HG03175 (cell line): ENCODE measurements at regions not wholly inside any gene's neighbourhood (a gene's known extent, or its start where the extent isn't known, plus 50 kb on each side); places are given as distances from the start of the nearest gene placed in this dataset.
"Not testable (repeated sequence)": the region's sequence is repeated elsewhere in the genome, so short reads cannot be mapped to it uniquely, and the experiment has no call there.

ENCODE experiments used
- ATAC-seq: cut with Tn5 transposase; IDR thresholded peaks from one replicate; pipeline ENCODE4 v1.9.1; 2021; ENCODE audit warnings: mild to moderate bottlenecking, moderate library complexity; ENCODE audit not compliant: unreplicated experiment

DNA sequence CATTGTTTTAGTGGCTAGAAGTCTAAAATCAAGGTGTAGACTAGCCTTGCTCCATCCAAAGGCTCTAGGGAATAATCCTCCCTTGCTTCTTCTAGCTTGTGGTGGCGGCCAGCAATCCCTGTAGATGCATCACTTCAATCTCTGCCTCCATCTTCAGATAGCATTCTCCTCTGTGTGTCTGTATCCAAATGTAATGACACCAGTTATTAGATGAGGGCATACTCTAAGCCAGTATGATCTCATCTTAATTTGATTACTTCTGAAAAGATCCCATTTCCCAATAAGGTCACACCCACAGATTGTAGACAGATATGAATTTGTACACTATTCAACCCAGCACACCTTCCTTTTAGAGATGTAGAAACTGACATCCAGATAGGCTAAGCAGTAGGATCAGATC, 334.5 kb upstream of the KCNMB2 start:
- ATAC-seq, result no peak

DNA sequence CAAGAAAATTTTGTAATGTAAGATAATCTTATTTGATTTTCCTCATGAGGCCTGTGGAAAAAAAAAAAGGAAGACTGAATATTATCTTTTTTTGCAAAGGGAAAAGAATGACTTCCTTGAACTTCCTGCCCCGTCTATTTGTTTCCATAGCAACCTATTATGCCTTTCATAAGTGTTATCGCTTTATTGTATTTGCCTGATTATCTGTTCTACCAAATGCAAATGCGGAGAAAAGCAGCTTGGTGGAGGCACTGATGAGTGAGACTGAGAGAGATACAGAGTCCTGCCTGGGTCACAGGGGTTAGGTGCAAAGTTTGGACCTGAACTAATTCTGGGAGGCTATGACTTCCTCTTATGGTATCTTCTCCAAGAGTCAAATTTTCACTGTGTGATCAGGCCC, 334.0 kb upstream of the KCNMB2 start:
- ATAC-seq, result no peak

DNA sequence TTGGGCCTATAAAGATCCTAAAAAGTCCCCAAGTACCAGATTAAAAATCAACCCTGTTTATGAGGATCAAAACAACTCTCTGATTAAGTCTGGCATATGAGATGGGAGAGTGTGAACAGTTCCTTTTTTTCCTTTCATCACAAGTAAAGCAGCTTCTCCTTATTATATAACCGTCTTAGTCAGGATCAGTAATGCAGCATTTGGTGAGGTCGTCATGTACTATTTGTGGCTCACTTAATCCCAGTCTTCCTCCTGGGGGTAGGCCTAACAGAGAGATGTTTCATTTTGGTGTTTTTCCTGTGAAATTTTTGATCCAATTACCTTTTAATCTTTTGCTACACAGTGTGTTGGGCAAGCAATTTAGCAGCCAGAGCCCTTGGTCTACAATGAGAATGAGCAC, 333.1 kb upstream of the KCNMB2 start:
- ATAC-seq, result no peak

DNA sequence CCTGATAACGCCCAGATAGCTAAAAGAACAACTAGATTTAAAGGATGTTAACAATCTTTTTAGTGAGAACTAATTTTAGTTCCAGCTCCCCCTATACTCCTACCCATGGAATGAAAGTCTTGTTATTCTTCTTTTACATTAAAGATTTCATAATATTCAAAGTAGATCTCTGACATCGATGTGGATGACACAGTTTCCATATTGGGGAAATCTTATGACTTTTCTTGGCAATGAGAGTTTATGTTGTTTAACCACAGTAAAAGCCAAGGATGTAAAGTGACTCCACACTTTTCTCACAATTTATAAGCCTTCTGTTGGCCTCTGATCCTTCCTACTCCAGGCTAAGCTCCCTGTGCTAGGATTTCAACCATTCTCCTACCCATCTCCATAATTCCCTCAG, 332.6 kb upstream of the KCNMB2 start:
- ATAC-seq, result no peak

DNA sequence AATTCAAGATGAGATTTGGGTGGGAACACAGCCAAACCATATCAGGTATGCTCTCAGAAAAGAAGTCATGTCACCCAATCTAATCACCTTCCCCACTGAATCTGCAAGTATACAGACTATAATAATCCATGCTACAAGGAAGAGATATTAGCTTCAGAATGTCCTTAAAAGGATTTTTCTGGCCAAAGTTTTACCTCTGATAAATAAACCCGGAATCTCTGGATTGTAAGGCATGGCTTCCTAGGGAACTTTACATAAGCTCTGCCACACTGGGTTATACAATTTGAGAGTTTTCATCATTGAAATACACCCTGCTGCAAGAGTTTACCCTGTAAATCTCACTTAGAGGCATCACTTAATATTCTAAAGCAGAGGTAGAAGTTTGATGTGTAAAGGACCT, 330.5 kb upstream of the KCNMB2 start:
- ATAC-seq, result no peak

DNA sequence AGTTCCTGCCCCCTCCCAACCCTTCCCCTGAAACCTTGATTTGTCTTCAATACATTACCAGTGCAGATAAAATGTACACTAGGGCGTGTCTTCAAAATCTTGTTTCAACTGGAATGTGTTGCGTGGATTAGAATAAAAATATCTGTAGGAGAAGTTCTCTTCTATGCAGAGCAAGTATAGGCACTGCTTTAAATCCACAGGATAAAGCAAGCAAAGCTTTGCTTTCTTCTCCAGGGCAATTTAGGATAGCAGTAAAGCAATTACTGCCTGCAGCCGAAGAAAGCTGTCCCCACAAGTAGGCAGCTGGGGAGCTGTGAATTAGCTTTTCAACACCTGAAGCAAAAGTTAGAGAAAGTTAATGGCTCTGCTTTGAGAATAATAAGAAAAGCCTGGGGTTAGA, 329.7 kb upstream of the KCNMB2 start:
- ATAC-seq, result no peak

DNA sequence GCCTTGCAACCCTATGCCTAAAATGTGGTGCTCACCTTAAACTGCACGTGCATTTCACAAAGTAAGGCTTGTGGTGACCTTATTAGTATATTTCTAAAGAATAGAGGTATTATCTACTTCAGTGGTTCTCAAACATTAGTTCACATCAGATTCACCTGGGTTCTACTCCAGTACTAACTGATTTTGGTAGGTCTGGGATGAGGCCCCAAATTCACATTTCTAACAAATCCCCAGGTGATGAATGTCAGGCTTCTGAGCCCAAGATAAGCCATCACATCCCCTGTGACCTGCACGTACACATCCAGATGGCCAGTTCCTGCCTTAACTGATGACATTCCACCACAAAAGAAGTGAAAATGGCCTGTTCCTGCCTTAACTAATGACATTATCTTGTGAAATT, 329.1 kb upstream of the KCNMB2 start:
- not testable (repeated sequence) for ATAC-seq

DNA sequence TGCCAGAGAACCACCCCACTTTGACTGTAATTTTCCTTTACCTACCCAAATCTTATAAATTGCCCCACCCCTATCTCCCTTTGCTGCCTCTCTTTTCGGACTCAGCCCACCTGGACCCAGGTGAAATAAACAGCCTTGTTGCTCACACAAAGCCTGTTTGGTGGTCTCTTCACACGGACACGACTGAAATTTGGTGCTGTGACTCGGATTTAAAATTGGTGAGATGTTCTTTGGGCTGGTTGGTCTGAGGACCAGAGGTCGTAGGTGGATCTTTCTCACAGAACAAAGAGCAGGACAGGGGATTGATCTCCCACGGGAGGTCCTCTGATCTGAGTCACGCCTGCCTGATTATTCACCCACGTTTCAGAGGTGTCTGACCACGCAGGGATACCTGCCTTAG, 328.6 kb upstream of the KCNMB2 start:
- not testable (repeated sequence) for ATAC-seq

DNA sequence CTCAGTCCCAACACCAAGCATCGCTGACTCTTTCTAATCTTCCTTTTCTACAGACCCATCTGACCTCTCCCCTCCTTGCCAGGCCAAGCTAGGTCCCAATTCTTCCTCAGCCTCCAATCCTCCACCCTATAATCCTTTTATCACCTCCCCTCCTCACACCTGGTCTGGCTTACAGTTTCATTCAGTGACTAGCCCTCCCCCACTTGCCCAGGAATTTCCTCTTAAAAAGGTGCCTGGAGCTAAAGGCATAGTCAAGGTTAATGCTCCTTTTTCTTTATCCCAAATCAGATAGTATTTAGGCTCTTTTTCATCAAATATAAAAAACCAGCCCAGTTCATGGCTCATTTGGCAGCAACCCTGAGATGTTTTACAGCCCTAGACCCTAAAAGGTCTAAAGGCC, 327.1 kb upstream of the KCNMB2 start:
- ATAC-seq, result not testable (repeated sequence)

DNA sequence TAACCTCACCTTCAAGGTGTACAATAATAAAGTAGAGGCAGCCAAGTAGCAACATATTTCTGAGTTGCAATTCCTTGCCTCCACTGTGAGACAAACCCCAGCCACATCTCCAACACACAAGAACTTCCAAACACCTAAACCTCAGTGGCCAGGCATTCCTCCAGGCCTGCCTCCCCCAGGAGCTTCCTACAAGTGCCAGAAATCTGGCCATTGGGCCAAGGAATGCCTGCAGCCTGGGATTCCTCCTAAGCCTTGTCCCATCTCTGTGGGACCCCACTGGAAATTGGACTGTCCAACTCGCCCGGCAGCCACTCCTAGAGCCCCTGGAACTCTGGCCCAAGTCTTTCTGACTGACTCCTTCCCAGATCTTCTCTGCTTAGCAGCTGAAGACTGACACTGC, 326.6 kb upstream of the KCNMB2 start:
- not testable (repeated sequence) for ATAC-seq

DNA sequence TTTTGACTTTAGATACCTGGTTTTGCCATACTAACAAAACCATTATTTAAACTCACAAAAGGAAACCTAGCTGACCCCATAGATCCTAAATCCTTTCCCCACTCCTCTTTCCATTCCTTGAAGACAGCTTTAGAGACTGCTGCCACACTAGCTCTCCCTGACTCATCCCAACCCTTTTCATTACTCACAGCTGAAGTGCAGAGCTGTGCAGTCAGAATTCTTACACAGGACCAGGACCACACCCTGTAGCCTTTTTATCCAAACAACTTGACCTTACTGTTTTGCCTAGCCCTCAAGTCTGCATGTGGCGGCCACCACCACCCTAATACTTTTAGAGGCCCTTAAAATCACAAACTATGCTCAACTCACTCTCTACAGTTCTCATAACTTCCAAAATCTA, 325.1 kb upstream of the KCNMB2 start:
- ATAC-seq, result not testable (repeated sequence)

DNA sequence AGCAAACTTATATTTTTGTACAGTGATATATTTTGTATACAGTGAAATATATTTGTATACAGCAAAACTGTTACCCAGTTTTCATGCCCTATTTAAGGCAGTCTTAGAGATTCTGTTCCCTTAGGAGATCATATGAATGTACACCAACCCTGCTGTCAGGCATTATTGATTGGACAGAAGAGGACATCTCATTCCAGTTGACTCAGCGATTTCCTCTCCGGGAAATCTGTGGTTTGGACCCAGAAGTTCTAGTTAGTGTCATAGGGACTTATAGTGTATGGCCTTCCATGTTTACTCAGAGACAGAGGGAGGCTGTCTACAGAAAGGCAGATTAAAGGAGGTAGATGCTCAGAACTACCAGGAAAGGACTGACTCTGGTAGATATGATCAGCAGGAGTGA, 318.8 kb upstream of the KCNMB2 start:
- no peak for ATAC-seq

DNA sequence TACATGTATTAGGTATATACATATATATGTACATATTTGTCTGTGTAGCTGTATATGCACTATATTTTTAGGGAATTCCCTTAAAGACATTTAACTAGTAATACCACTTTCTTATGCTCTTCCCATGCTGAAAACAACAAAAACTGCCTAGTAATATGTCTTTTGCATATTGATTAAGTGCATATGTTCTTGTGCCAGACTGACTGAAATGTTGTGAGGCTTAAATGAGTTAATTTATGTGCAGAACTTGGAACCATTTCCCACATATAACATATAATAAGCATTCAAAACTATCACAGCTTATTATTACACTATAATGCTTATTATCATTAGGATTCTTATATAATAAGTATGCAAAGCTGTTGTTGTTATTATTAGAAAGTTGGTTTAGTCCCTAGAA, 318.0 kb upstream of the KCNMB2 start:
- ATAC-seq, result no peak

DNA sequence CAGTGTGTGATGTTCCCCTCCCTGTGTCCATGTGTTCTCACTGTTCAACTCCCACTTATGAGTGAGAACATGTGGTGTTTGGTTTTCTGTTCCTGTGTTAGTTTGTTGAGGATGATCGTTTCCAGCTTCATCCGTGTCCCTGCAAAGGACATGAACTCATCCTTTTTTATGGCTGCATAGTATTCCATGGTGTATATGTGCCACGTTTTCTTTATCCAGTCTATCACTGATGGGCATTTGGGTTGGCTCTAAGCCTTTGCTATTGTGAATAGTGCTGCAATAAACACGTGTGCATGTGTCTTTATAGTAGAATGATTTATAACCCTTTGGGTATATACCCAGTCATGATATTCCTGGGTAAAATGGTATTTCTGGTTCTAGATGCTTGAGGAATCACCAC, 316.6 kb upstream of the KCNMB2 start:
- not testable (repeated sequence) for ATAC-seq

DNA sequence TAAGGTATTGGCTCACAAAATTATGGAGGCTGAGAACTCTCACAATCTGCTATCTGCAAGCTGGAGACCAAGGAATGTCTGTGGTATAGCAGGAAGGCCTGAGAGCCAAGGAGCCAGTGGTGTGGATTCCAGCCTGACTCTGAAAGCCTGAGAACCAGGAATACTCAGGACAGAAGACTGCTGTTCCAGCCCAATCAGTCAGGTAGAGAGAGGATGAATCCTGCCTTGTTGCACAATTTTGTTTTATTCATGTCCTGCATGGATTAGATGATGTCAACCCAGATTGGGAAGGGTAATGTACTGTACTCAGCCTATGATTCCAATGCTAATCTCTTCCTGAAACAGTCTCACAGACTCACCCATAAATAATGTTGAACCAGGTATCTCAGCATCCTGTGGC, 312.4 kb upstream of the KCNMB2 start:
- no peak for ATAC-seq

DNA sequence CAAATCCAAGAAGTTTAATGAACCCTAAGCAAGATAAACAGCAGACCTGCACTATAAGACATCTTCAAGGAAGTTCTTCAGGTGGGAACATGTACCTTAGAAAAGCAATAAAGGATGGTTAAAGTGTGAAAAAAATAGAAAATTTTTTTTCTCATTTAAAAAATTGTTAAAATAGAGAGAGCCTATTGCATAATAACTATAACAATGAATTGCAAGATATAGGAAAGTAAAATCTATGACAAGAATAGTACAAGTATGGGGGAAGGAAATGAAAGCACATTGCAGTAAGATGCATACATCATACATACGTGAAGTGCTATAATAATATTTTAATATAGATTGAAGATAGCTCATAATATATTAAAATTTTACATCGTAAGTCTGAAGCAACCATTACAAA, 310.1 kb upstream of the KCNMB2 start:
- ATAC-seq, result no peak

DNA sequence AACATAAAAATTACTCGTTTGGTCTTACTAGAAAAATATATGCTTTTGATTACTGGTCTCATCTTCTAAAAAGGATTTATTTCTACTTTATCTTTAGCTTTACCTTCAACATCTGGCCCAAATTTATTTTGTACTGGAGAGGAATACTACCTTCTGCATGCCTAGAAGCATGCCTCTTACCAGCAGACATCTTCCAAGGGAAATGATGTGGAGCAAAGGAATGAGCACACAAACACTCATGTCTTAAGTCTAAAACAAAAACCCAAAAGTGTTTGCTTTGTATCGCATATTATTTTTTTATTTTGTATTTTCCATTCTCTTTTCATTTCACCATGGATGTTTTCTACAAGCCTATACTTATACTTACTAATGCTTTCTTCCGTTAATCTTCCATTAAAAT, 304.6 kb upstream of the KCNMB2 start:
- ATAC-seq, result no peak

DNA sequence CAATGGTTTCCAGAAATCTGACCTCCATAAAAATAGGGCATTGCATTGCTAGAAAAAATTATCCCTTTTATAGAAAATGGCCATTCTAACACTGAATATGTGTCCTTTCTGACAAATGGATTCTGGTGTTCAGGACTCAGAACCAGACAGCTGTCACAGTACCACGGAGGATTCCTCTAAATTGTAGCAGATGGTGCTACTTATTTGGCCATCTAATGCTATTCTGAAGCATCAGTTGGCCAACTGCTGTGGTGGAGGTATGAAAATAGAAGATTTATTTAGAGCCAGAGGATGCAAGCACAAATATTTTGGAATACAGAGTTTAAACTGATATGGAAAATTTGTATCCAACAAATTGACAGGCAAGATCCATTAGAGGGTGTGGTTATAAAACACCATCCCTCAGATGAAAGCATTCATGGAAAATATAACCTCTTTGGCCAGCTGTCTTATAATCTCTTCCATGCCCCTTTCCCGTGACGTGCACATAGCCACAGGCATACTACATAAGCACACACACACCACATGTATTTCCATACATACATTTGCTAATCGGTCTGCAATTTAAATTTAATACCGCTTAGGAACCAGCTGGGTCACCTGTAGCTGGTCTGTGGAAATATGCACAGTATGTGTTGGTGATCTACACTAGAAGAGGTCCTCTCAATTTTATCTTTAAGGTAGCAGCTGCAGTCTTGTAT, 302.7 kb upstream of the KCNMB2 start:
- ATAC-seq, result no peak

DNA sequence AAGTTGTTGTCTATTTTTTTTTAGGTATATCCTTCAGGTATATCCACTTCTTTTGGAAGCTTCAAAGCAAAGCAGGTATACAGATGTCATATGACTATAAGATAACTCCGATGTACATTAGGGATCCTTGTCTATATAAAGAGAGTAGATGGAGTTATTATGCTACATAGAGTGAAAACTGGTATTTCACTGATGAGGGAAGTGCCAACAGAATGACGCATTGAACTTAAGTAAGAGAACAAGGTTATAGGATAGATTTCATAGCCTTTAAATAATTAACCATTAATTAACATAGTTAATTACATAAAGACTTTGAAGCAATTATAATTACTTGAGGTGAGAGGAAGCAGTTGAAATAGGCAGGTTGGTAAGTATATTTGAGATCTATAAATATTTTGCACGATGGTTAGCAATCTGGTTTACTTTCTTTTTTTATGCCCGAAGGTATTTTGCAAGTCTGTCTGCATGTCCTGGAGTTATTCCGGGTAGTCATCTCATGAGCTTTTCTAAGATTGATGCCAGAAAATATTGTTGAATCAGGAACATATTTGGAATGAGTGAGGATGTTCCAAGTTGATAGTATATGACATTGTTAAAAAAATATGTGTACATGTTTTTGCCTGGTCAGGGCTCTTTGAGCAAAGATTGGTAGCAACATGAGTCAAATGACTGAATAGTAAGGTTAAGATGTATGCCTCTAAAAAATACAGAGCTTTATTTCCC, 299.5 kb upstream of the KCNMB2 start:
- ATAC-seq, result no peak

DNA sequence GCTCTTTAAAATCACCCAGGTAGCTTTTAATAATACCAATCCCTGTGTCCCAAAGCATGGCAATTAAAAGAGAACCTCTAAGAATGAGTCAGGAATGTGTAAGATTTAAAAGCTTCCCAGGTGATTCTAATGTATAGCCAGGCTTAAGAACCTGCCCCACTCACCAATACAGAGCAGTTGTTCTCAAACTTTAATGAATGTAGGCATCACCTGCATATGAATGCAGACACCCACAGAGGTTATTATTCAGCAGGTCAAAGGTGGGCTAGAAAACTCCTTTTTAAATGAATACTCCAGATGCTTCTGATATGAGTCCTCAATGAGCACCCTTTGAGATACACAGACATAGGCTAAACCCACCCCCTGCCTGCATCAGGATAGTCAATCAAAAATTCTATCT, 298.1 kb upstream of the KCNMB2 start:
- ATAC-seq, result no peak

DNA sequence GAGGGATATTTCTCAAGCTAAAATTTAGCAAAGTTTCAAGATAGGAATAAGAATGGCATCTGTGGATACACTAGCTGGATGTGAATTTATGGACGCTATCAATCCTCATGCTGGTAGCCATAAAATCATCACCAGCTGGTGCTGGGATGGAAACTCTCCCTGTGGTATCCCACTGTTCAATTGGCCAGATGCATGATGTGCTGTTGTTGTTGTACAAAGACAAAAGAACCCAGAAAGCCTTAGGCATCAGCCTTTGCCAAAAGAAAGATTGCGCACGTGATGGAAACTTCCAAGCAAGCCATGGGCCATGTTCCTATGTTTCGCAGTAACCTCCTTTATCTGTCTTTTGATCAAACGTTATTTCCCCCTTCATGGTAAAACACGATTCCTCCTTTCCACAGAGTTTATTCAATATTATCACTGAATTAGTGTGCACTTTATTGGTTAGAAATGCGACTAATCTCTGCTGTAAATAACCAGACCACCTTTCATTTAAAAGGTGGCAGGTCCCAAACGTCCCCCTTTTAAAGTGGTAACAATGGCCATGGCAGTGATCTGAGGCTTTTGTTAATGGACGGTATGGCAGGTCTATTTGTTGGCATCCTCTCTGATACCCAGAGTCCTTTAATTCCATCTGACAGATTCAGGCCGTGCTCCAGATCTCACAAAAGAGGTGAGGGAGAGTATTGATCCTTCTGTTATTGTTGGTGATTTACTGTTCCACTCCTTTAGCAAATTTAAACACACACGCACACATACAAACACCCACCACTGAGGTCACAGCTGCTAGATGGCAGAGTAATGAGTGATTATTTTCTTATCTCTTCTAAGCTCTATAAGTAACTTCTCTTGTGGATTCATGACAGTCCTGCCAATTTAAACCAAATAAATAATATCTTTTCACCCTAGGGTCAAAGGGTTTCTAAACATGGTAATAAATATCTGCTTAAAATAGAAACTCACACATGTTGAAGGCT, 291.2 kb upstream of the KCNMB2 start:
- ATAC-seq, result no peak

DNA sequence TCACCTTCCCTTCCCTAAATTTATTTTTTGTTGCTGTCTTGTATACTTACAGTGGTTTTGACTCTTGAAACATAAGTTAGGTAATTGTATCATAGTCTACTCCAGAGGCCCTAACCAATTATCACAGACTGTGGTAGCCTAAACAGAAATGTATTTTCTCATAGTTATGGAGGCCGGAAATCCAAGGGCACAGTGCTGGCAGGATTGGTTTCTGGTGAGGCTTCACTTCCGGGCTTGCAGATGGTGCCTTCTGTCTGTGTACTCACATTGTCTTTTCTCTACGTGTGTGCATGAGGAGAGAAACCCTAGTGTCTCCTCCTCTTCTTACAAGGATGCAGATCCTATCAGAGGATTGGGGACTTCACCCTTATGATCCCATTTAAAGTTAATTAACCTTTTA, 290.2 kb upstream of the KCNMB2 start:
- no peak for ATAC-seq
